ENCODE measurements at regions not wholly inside any gene's neighbourhood (a gene's known extent, or its start where the extent isn't known, plus 50 kb on each side); places are given as distances from the start of the nearest gene placed in this dataset.

GRCh38 chr6:170212051-170212756 is 78.7 kb downstream of the DLL1 start:
- TF ChIP-seq POLR2A (IDR thresholded peaks at IDR 0.05; ENCODE audit: low read depth, low read length), result no peak
- no peak for TF ChIP-seq POLR2AphosphoS5 (IDR thresholded peaks at IDR 0.05; ENCODE audit: low read depth, low read length)
